HEK293T (cell line): ENCODE measurements at regions not wholly inside any gene's neighbourhood (a gene's known extent, or its start where the extent isn't known, plus 50 kb on each side); places are given as distances from the start of the nearest gene placed in this dataset.

ENCODE experiments used
- ARNT ChIP-seq: fragments of 450-650 bp; IDR thresholded peaks from 2 replicates; pipeline ENCODE4 v1.6.1; 2017; ENCODE audit warnings: mild to moderate bottlenecking
- BHLHE40 ChIP-seq: fragments of 450-650 bp; IDR thresholded peaks from 2 replicates; pipeline ENCODE4 v1.6.1; 2016; ENCODE audit warnings: mild to moderate bottlenecking, moderate library complexity, borderline replicate concordance
- FOXA1 ChIP-seq: fragments of 450-650 bp; IDR thresholded peaks from 2 replicates; pipeline ENCODE4 v1.6.1; 2016; ENCODE audit warnings: mild to moderate bottlenecking
- TARDBP ChIP-seq: fragments of 450-650 bp; IDR thresholded peaks from 2 replicates; pipeline ENCODE4 v1.6.1; 2016
- ZNF384 ChIP-seq: fragments of 450-650 bp; IDR thresholded peaks from 2 replicates; pipeline ENCODE4 v1.6.1; 2016

GRCh38 chr15:37517191-37517895 lies 417.0 kb upstream of the MEIS2 start:
- TF ChIP-seq ZNF384, result no peak
- no peak for TF ChIP-seq FOXA1
- TF ChIP-seq TARDBP, result no peak
- no peak for TF ChIP-seq ARNT
- no peak for TF ChIP-seq BHLHE40
